ENCODE measurements at regions not wholly inside any gene's neighbourhood (a gene's known extent, or its start where the extent isn't known, plus 50 kb on each side); places are given as distances from the start of the nearest gene placed in this dataset.

GRCh38 chr6:91152824-91153223 is 566.0 kb upstream of the MAP3K7 start:
- CTCF ChIA-PET (ENCODE audit: partially characterized antibody) = no interaction called here
- WGBS, 2 experiments (ENCODE audit: extremely low coverage in 1 of 2, insufficient coverage in 1 of 2, insufficient read length in 1 of 2, insufficient replicate concordance in 2 of 2, low coverage in 1 of 2, low lambda C conversion rate in 2 of 2, missing lambda C conversion rate in 1 of 2) = 94% methylated on average over 5 of the region's 5 CpGs; no CpG with 5 or more reads in 1 of the 2 experiments
- no peak overlapping the region for H2BK5ac ChIP-seq (ENCODE audit: low read depth, low read length)
- H4K91ac ChIP-seq (replicated peaks; ENCODE audit: insufficient read length, low read length) = no peak overlapping the region
- H3K23ac ChIP-seq (ENCODE audit: insufficient read length) = no peak overlapping the region
- TF ChIP-seq CHD2 (IDR thresholded peaks at IDR 0.05; ENCODE audit: low read length) (no peak), BCL11A (IDR thresholded peaks at IDR 0.05; ENCODE audit: low read depth in 2 of 2, low read length in 2 of 2) (no peak), ATF3 (IDR thresholded peaks at IDR 0.05; ENCODE audit: insufficient read depth, low read depth, low read length) (no peak), POU5F1 (IDR thresholded peaks at IDR 0.05; ENCODE audit: low read depth, low read length) (no peak), POLR2AphosphoS5 (IDR thresholded peaks at IDR 0.05; ENCODE audit: low read depth, low read length) (no peak), CTCF (IDR thresholded peaks at IDR 0.05; ENCODE audit: control extremely low read depth in 1 of 3, insufficient read depth in 1 of 3, low read depth in 1 of 3, low read length in 3 of 3) (no peak), TAF1 (IDR thresholded peaks at IDR 0.05; ENCODE audit: low read depth, low read length) (no peak), RXRA (IDR thresholded peaks at IDR 0.05; ENCODE audit: insufficient read depth, low read depth, low read length) (no peak), SP4 (IDR thresholded peaks at IDR 0.05; ENCODE audit: low read length) (no peak), SUZ12 (IDR thresholded peaks at IDR 0.05; ENCODE audit: low read length) (no peak), ASH2L (IDR thresholded peaks at IDR 0.05; ENCODE audit: low read length) (no peak)
- peaks cover 0 to 7% (median 5%) of the 10 kb centered on the region in 4 experiments; a peak in 2 of 7 replicates for H3K4me1 ChIP-seq (replicated peaks in 1 of 4; ENCODE audit: control insufficient read depth in 3 of 4, insufficient read depth in 4 of 4, low read length in 3 of 4)
- H3K4ac ChIP-seq (replicated peaks; ENCODE audit: insufficient read length, low read depth, low read length) = no peak overlapping the region
- no peak overlapping the region for H2BK20ac ChIP-seq (ENCODE audit: low read length)
- no peak overlapping the region for H3K4me3 ChIP-seq (ENCODE audit: extremely low read depth in 1 of 4, insufficient read depth in 2 of 4, low read depth in 3 of 4, low read length in 4 of 4)
- no peak overlapping the region for H2AK5ac ChIP-seq (ENCODE audit: low read depth, low read length)
- no peak overlapping the region for H3K4me2 ChIP-seq (ENCODE audit: insufficient read depth in 1 of 2, low read depth in 2 of 2, low read length in 2 of 2)
- no peak overlapping the region for H3K18ac ChIP-seq (ENCODE audit: extremely low read depth, low read length)
- no peaks in the 10 kb centered on the region for H3K79me1 ChIP-seq (ENCODE audit: low read depth, low read length)
- H4K20me1 ChIP-seq (replicated peaks in 1 of 2; ENCODE audit: control insufficient read depth in 1 of 2, insufficient read depth in 2 of 2, low read length in 2 of 2) = peaks cover 0 to 1% of the 10 kb centered on the region in 2 experiments
- H3K9ac ChIP-seq (replicated peaks in 1 of 4; ENCODE audit: extremely low read depth in 1 of 4, low read depth in 3 of 4, low read length in 3 of 4) = no peak overlapping the region
- FAIRE-seq = no peak
- H2BK120ac ChIP-seq (replicated peaks; ENCODE audit: low read depth, low read length) = no peak overlapping the region
- no peak overlapping the region for H3K14ac ChIP-seq (ENCODE audit: insufficient read length)
- H3K27me3 ChIP-seq (replicated peaks in 1 of 4; ENCODE audit: control insufficient read depth in 3 of 4, extremely low read depth in 1 of 4, insufficient read depth in 3 of 4, low read length in 3 of 4) = peaks cover 0 to 1% (median 0%) of the 10 kb centered on the region in 4 experiments; a peak in 1 of 7 replicates
- no peak overlapping the region for H2AFZ ChIP-seq (ENCODE audit: low read length)
- H3K56ac ChIP-seq (replicated peaks; ENCODE audit: insufficient read length, low read depth, low read length) = no peak overlapping the region
- no peaks in the 10 kb centered on the region for H3K9me3 ChIP-seq (ENCODE audit: insufficient read depth in 2 of 2, low read depth in 1 of 2, low read length in 1 of 2)
- no peak overlapping the region for H2BK12ac ChIP-seq (ENCODE audit: low read depth, low read length)
- no peak for DNase-seq (ENCODE audit: low read depth in 1 of 2, low spot score in 2 of 2)
- POLR2A ChIA-PET (ENCODE audit: partially characterized antibody) = no interaction called here
- H4K8ac ChIP-seq (ENCODE audit: extremely low read depth, insufficient read depth, low read length) = no peak overlapping the region
- H3K79me2 ChIP-seq (ENCODE audit: control insufficient read depth in 1 of 2, insufficient read depth in 2 of 2, low read length in 2 of 2) = no peaks in the 10 kb centered on the region
- no peak overlapping the region for H4K5ac ChIP-seq (ENCODE audit: insufficient read length, low read depth, low read length)
- no peaks in the 10 kb centered on the region for H3K23me2 ChIP-seq (ENCODE audit: low read depth, low read length)
- H3K27ac ChIP-seq (ENCODE audit: low read depth, low read length) = no peak overlapping the region
- no peaks in the 10 kb centered on the region for H3K36me3 ChIP-seq (ENCODE audit: control insufficient read depth in 2 of 4, insufficient read depth in 4 of 4, low read length in 3 of 4)
- H2BK15ac ChIP-seq (ENCODE audit: low read length) = no peak overlapping the region

All from H1 (cell line).